Endometrial microvascular endothelial cells (primary cell): ENCODE measurements at regions not wholly inside any gene's neighbourhood (a gene's known extent, or its start where the extent isn't known, plus 50 kb on each side); places are given as distances from the start of the nearest gene placed in this dataset.

Experiments
- in situ Hi-C: cut with HindIII; loops from 2 replicates; pipeline ENCODE4 v1.10.0; 2017; ENCODE audit warnings: low sequenced_read_pairs, low pct_unique_long_range_greater_than_20kb; ENCODE audit errors: inconsistent ontology term

- in situ Hi-C loops: no loop called here
Measured at GRCh38 chr1:30250984-30251850, 472.2 kb downstream of the MATN1 start.

- in situ Hi-C loops: no loop called here
Measured at GRCh38 chr1:30250338-30250983, 472.9 kb downstream of the MATN1 start.

GRCh38 chr1:30249446-30250337 lies 473.7 kb downstream of the MATN1 start:
- in situ Hi-C loops: no loop called here

GRCh38 chr1:30248774-30249173 lies 474.6 kb downstream of the MATN1 start:
- in situ Hi-C loops: no loop called here

GRCh38 chr1:30248373-30248772 lies 475.0 kb downstream of the MATN1 start:
- in situ Hi-C loops: no loop called here

GRCh38 chr1:30244801-30245200 lies 478.6 kb downstream of the MATN1 start:
- in situ Hi-C loops: no loop called here

GRCh38 chr1:30242722-30243457 lies 480.5 kb downstream of the MATN1 start:
- in situ Hi-C loops: no loop called here

- in situ Hi-C loops: no loop called here
Measured at GRCh38 chr1:30242168-30242567, 481.2 kb downstream of the MATN1 start.

- in situ Hi-C loops: no loop called here
Measured at GRCh38 chr1:30241681-30242080, 481.7 kb downstream of the MATN1 start.

GRCh38 chr1:30234091-30234490 lies 489.3 kb downstream of the MATN1 start:
- in situ Hi-C loops: no loop called here

GRCh38 chr1:30232288-30232899 lies 491.0 kb downstream of the MATN1 start:
- in situ Hi-C loops: no loop called here

- in situ Hi-C loops: no loop called here
Measured at GRCh38 chr1:30229960-30230359, 493.4 kb downstream of the MATN1 start.

- in situ Hi-C loops: no loop called here
Measured at GRCh38 chr1:30229557-30229956, 493.8 kb downstream of the MATN1 start.

GRCh38 chr1:30226648-30227047 lies 496.7 kb downstream of the MATN1 start:
- in situ Hi-C loops: no loop called here

GRCh38 chr1:30225357-30225756 lies 498.0 kb downstream of the MATN1 start:
- in situ Hi-C loops: no loop called here

- in situ Hi-C loops: no loop called here
Measured at GRCh38 chr1:30219675-30220074, 503.7 kb downstream of the MATN1 start.

- in situ Hi-C loops: no loop called here
Measured at GRCh38 chr1:30218438-30218837, 504.9 kb downstream of the MATN1 start.

- in situ Hi-C loops: no loop called here
Measured at GRCh38 chr1:30216602-30217001, 506.8 kb downstream of the MATN1 start.
